NCI-H82 treated with DMSO at 0.1 percent for 48 hours (cell line): ENCODE measurements at regions not wholly inside any gene's neighbourhood (a gene's known extent, or its start where the extent isn't known, plus 50 kb on each side); places are given as distances from the start of the nearest gene placed in this dataset.
"Not testable (repeated sequence)": the region's sequence is repeated elsewhere in the genome, so short reads cannot be mapped to it uniquely, and the experiment has no call there.

ENCODE experiments used
- DNase-seq: peaks from one replicate; lab custom pipeline; 2025; ENCODE audit not compliant: unreplicated experiment; lab: John Stamatoyannopoulos, UW

GRCh38 chr3:145197821-145198220 lies 963.2 kb downstream of the PLOD2 start:
- no peak for DNase-seq

- DNase-seq: peak; percentile 36
Measured at GRCh38 chr3:145209561-145209960, 951.4 kb downstream of the PLOD2 start.

- DNase-seq: peak; percentile 91
Measured at GRCh38 chr3:145219355-145220235, 941.4 kb downstream of the PLOD2 start.

- no peak for DNase-seq
Measured at GRCh38 chr3:145224886-145225285, 936.1 kb downstream of the PLOD2 start.

GRCh38 chr3:145243875-145244274 lies 917.1 kb downstream of the PLOD2 start:
- DNase-seq: no peak

GRCh38 chr3:145244327-145244726 lies 916.7 kb downstream of the PLOD2 start:
- no peak for DNase-seq

- no peak for DNase-seq
Measured at GRCh38 chr3:145246291-145246690, 914.7 kb downstream of the PLOD2 start.

GRCh38 chr3:145248928-145249327 lies 912.1 kb downstream of the PLOD2 start:
- DNase-seq: no peak

GRCh38 chr3:145251311-145251710 lies 909.7 kb downstream of the PLOD2 start:
- peak; percentile 63 for DNase-seq

- not testable (repeated sequence) for DNase-seq
Measured at GRCh38 chr3:145257967-145258366, 903.0 kb downstream of the PLOD2 start.

- no peak for DNase-seq
Measured at GRCh38 chr3:145259166-145259880, 901.7 kb downstream of the PLOD2 start.

GRCh38 chr3:145263458-145263857 lies 897.5 kb downstream of the PLOD2 start:
- DNase-seq: not testable (repeated sequence)

- no peak for DNase-seq
Measured at GRCh38 chr3:145266368-145266767, 894.6 kb downstream of the PLOD2 start.

GRCh38 chr3:145269106-145269505 lies 891.9 kb downstream of the PLOD2 start:
- no peak for DNase-seq

- no peak for DNase-seq
Measured at GRCh38 chr3:145272684-145273083, 888.3 kb downstream of the PLOD2 start.

- DNase-seq: no peak
Measured at GRCh38 chr3:145282505-145282904, 878.5 kb downstream of the PLOD2 start.

GRCh38 chr3:145286937-145287336 lies 874.0 kb downstream of the PLOD2 start:
- no peak for DNase-seq

GRCh38 chr3:145290010-145290409 lies 871.0 kb downstream of the PLOD2 start:
- no peak for DNase-seq

- DNase-seq: no peak
Measured at GRCh38 chr3:145294572-145294971, 866.4 kb downstream of the PLOD2 start.

GRCh38 chr3:145307272-145307671 lies 853.7 kb downstream of the PLOD2 start:
- no peak for DNase-seq

- DNase-seq: no peak
Measured at GRCh38 chr3:145313751-145314150, 847.2 kb downstream of the PLOD2 start.

- not testable (repeated sequence) for DNase-seq
Measured at GRCh38 chr3:145316253-145316652, 844.7 kb downstream of the PLOD2 start.
